ENCODE measurements at regions not wholly inside any gene's neighbourhood (a gene's known extent, or its start where the extent isn't known, plus 50 kb on each side); places are given as distances from the start of the nearest gene placed in this dataset.

GRCh38 chr15:99511866-99512661 is 53.7 kb upstream of the MEF2A start:
- TF ChIP-seq POLR2A (IDR thresholded peaks at IDR 0.05) (no peak), CTCF (IDR thresholded peaks at IDR 0.05) (no peak)

All from esophagus squamous epithelium (tissue), 4 donors.